HepG2 (cell line): ENCODE measurements at regions not wholly inside any gene's neighbourhood (a gene's known extent, or its start where the extent isn't known, plus 50 kb on each side); places are given as distances from the start of the nearest gene placed in this dataset.

ENCODE experiments used
- ATAC-seq: fragments of 200-7000 bp; cut with Tn5 transposase; 3 replicates; pipeline ENCODE4 v1.9.1; 2020; ENCODE audit warnings: mild to moderate bottlenecking, moderate library complexity
- BruUV-seq: library from RNA; stranded (reverse); fragments of 400-500 nt; replicated peaks from 2 replicates; lab custom pipeline; 2021; lab: Mats Ljungman, UMichigan
- CTCF ChIA-PET: fragments of 300-600 bp; formaldehyde crosslinking; extraction: SDS; loops from one replicate; lab custom pipeline; 2021; ENCODE audit warnings: low total read pairs, inconsistent platforms, low intra/inter-chr PET ratio; lab: Yijun Ruan, JAX
- POLR2A ChIA-PET: fragments of 350-600 bp; sonication (Branson Sonifier 250); formaldehyde crosslinking; loops from one replicate; lab custom pipeline; 2020; ENCODE audit warnings: antibody characterized with exemption, inconsistent platforms; lab: Yijun Ruan, JAX
- DNase-seq: peaks from one replicate; pipeline ENCODE4 v3.0.0-alpha.2; 2015; ENCODE audit warnings: low spot score
- FAIRE-seq: peaks from 3 replicates; lab custom pipeline; 2011; peaks lifted over from hg19 to GRCh38; lab: Jason Lieb, UNC
- H2AFZ ChIP-seq: one replicate; pipeline ENCODE4 v1.6.1; 2011; ENCODE audit warnings: low read length, inconsistent platforms
- H3K27ac ChIP-seq: fragments of 300-600 bp; 3 replicates; pipeline ENCODE4 v1.8.0; 2011; ENCODE audit warnings: mixed run types, mild to moderate bottlenecking, mixed read lengths, low read length, inconsistent platforms; ENCODE audit not compliant: insufficient read depth; ENCODE audit errors: extremely low read length
- H3K27me3 ChIP-seq, 2 experiments: fragments of 200-600 bp in 1 of 2; 2 replicates in 1 of 2; 3 replicates in 1 of 2; pipeline versions ENCODE4 v1.6.0 to v1.8.0; 2011; ENCODE audit warnings: low read length in 2 of 2, mild to moderate bottlenecking in 2 of 2, moderate library complexity in 2 of 2, inconsistent platforms in 1 of 2; ENCODE audit not compliant: insufficient read depth in 2 of 2, control insufficient read depth in 1 of 2
- H3K36me3 ChIP-seq, 2 experiments: fragments of 200-600 bp in 1 of 2; replicated peaks in 1 of 2; 2 replicates in 1 of 2; 3 replicates in 1 of 2; pipeline versions ENCODE4 v1.5.1 to v1.8.0; 2011; ENCODE audit warnings: low read length in 2 of 2, inconsistent platforms in 1 of 2; ENCODE audit not compliant: insufficient read depth in 2 of 2, control insufficient read depth in 1 of 2
- H3K4me1 ChIP-seq: 2 replicates; pipeline ENCODE4 v1.5.1; 2012; ENCODE audit warnings: low read length, inconsistent platforms; ENCODE audit not compliant: insufficient read depth
- H3K4me2 ChIP-seq: 2 replicates; pipeline ENCODE4 v1.6.0; 2011; ENCODE audit warnings: low read depth, low read length, inconsistent platforms
- H3K4me3 ChIP-seq, 3 experiments: fragments of 200-600 bp in 1 of 3; sonication (generic), shearing (Covaris generic) in 1 of 3; replicated peaks in 1 of 3; 2 replicates each; pipeline ENCODE4 v1.5.1; 2011 to 2016; ENCODE audit warnings: low read length in 3 of 3, inconsistent platforms in 2 of 3, low read depth in 2 of 3, mild to moderate bottlenecking in 2 of 3, control low read depth in 1 of 3, mixed read lengths in 1 of 3; ENCODE audit not compliant: insufficient read depth in 1 of 3
- H3K79me2 ChIP-seq: one replicate; pipeline ENCODE4 v1.6.1; 2011; ENCODE audit warnings: low read length, inconsistent platforms; ENCODE audit not compliant: insufficient read depth
- H3K9ac ChIP-seq: 2 replicates; pipeline ENCODE4 v1.6.0; 2011; ENCODE audit warnings: mild to moderate bottlenecking, low read depth, low read length, inconsistent platforms; ENCODE audit not compliant: insufficient read depth
- H3K9me3 ChIP-seq: 2 replicates; pipeline ENCODE4 v1.5.1; 2012; ENCODE audit warnings: mild to moderate bottlenecking, low read length
- H4K20me1 ChIP-seq: 2 replicates; pipeline ENCODE4 v1.6.0; 2011; ENCODE audit warnings: inconsistent platforms, mild to moderate bottlenecking, low read length, moderate library complexity; ENCODE audit not compliant: insufficient read depth
- HNRNPH1 ChIP-seq: fragments of 200-400 bp; formaldehyde crosslinking; optimal IDR thresholded peaks from 2 replicates; pipeline ENCODE3; 2017; ENCODE audit warnings: mild to moderate bottlenecking, low read depth, low read length
- KDM2A ChIP-seq: sonication (generic); formaldehyde crosslinking; IDR thresholded peaks from 2 replicates; pipeline ENCODE4 v1.4.0; 2020; ENCODE audit warnings: low read depth, missing genetic modification reagents, borderline replicate concordance
- ZBTB38 ChIP-seq: sonication (generic); formaldehyde crosslinking; IDR thresholded peaks from 2 replicates; pipeline ENCODE4 v1.5.1; 2020; ENCODE audit warnings: mild to moderate bottlenecking, missing genetic modification reagents
- ZNF331 ChIP-seq: sonication (generic); formaldehyde crosslinking; IDR thresholded peaks from 2 replicates; pipeline ENCODE4 v1.4.0; 2020; ENCODE audit warnings: missing genetic modification reagents
- ZNF496 ChIP-seq: sonication (generic); formaldehyde crosslinking; IDR thresholded peaks from 2 replicates; pipeline ENCODE4 v1.8.1; 2023; ENCODE audit warnings: mild to moderate bottlenecking, moderate library complexity, missing genetic modification reagents; ENCODE audit not compliant: insufficient replicate concordance
- WGBS: methylation state at CpG from one replicate; pipeline ENCODE4 v1.1.6; 2017; ENCODE audit warnings: low lambda C conversion rate; 5-methylcytosine and 5-hydroxymethylcytosine counted together
- in situ Hi-C: cut with HindIII; loops from 2 replicates; pipeline ENCODE4 v1.10.0; 2017; ENCODE audit warnings: low pct_unique_long_range_greater_than_20kb; ENCODE audit not compliant: extremely low pct_ligation_motif_present
- intact Hi-C: fragments of 100-400 bp; cut with micrococcal nuclease; formaldehyde crosslinking; loops from one replicate; pipeline ENCODE4 v1.10.0; 2022; ENCODE audit not compliant: unreplicated experiment
- TF ChIP-seq, protein P1 (sequence below): sonication (generic); formaldehyde crosslinking; IDR thresholded peaks from 2 replicates; pipeline ENCODE4 v1.8.1; 2022; ENCODE audit warnings: low read depth, mild to moderate bottlenecking, missing genetic modification reagents
- TF ChIP-seq, protein P2 (sequence below): fragments of 450-650 bp; IDR thresholded peaks from 2 replicates; pipeline ENCODE4 v1.6.1; 2016

DNA sequence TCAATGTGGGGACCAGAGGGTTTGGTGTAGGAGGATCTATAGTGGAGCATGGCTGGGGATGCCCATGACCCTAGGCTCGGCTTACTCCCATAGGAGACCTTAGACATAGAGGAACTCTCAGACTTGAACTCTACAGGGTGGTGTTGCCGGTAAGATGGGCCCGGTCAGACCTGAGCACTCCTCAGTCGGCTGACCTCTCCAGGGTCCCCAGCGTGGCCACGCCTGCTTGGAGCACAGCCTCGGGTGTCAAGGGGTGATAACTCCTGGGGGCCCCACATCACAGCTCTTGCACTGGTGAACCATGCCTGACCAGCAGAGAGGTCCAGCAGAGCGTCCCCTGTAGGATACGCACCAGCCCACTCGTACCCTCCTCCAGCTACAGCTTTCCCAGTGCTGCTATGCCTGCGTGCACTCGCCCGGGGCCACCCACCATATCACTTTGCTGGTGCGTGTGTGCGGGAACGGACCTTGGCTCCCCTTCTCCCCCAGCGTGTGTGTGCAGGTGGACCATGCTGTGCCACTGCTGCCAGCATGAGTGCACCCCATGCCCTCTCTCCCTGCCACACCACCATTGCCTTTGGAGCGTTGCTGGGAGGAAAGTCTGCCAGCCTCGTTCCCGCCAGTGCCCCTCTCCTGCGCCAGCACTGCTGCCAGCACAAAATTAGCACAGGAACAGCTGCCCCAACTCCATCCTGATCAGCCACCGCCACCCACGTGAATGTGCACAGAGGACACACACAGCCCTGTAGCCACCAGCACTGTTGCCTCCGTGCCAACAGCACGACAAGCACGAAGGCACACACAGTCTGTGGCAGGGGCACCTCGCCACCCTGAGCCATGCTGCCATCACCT is 806.6 kb downstream of the GLUD2 start:
- intact Hi-C loops = no loop called here
- Histone ChIP-seq H3K4me1 (no peaks in the 10 kb centered on the region), H3K9me3 (no peaks in the 10 kb centered on the region), H4K20me1 (no peaks in the 10 kb centered on the region), H3K4me3 (no peak overlapping the region), H3K36me3 (no peaks in the 10 kb centered on the region), H3K4me2 (no peak overlapping the region), H3K9ac (no peak overlapping the region), H3K27ac (no peak overlapping the region), H2AFZ (no peak overlapping the region), H3K27me3 (no peaks in the 10 kb centered on the region), H3K79me2 (no peaks in the 10 kb centered on the region)
- CTCF ChIA-PET = no interaction called here
- ATAC-seq (no peak), FAIRE-seq (no peak), DNase-seq (no peak)
- in situ Hi-C loops = no loop called here
- no CpG with 5 or more reads among the region's 27 CpGs for WGBS
- no TSS peak for BruUV-seq
- POLR2A ChIA-PET = no interaction called here
- TF ChIP-seq KDM2A (CRISPR knock-in tag) (no peak), ZBTB38 (CRISPR knock-in tag) (no peak), ZNF496 (CRISPR knock-in tag) (no peak), HNRNPH1 (no peak), ZNF331 (CRISPR knock-in tag) (no peak)
- TF ChIP-seq, protein P1, sequence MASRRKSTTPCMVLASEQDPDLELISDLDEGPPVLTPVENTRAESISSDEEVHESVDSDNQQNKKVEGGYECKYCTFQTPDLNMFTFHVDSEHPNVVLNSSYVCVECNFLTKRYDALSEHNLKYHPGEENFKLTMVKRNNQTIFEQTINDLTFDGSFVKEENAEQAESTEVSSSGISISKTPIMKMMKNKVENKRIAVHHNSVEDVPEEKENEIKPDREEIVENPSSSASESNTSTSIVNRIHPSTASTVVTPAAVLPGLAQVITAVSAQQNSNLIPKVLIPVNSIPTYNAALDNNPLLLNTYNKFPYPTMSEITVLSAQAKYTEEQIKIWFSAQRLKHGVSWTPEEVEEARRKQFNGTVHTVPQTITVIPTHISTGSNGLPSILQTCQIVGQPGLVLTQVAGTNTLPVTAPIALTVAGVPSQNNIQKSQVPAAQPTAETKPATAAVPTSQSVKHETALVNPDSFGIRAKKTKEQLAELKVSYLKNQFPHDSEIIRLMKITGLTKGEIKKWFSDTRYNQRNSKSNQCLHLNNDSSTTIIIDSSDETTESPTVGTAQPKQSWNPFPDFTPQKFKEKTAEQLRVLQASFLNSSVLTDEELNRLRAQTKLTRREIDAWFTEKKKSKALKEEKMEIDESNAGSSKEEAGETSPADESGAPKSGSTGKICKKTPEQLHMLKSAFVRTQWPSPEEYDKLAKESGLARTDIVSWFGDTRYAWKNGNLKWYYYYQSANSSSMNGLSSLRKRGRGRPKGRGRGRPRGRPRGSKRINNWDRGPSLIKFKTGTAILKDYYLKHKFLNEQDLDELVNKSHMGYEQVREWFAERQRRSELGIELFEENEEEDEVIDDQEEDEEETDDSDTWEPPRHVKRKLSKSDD (CRISPR knock-in tag) = no peak
- TF ChIP-seq, protein P2, sequence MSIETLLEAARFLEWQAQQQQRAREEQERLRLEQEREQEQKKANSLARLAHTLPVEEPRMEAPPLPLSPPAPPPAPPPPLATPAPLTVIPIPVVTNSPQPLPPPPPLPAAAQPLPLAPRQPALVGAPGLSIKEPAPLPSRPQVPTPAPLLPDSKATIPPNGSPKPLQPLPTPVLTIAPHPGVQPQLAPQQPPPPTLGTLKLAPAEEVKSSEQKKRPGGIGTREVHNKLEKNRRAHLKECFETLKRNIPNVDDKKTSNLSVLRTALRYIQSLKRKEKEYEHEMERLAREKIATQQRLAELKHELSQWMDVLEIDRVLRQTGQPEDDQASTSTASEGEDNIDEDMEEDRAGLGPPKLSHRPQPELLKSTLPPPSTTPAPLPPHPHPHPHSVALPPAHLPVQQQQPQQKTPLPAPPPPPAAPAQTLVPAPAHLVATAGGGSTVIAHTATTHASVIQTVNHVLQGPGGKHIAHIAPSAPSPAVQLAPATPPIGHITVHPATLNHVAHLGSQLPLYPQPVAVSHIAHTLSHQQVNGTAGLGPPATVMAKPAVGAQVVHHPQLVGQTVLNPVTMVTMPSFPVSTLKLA = no peak
